ENCODE measurements at regions not wholly inside any gene's neighbourhood (a gene's known extent, or its start where the extent isn't known, plus 50 kb on each side); places are given as distances from the start of the nearest gene placed in this dataset.

- TF ChIP-seq CTCF (IDR thresholded peaks at IDR 0.05) = no peak
- ATAC-seq (ENCODE audit: low FRiP score) = no peak
- no peak for DNase-seq (ENCODE audit: low spot score)
Observed at GRCh38 chr4:1519787-1520661, 113.8 kb upstream of the NKX1-1 start.

GRCh38 chr4:1518997-1519700 lies 112.9 kb upstream of the NKX1-1 start:
- DNase-seq (ENCODE audit: low spot score) (no peak), ATAC-seq (ENCODE audit: low FRiP score) (no peak)
- TF ChIP-seq CTCF (IDR thresholded peaks at IDR 0.05) = no peak

GRCh38 chr4:1517592-1518411 lies 111.6 kb upstream of the NKX1-1 start:
- TF ChIP-seq CTCF (IDR thresholded peaks at IDR 0.05) = no peak
- no peak for DNase-seq (ENCODE audit: low spot score)
- ATAC-seq (ENCODE audit: low FRiP score) = no peak

- ATAC-seq (ENCODE audit: low FRiP score) = no peak
- TF ChIP-seq CTCF (IDR thresholded peaks at IDR 0.05) = no peak
Observed at GRCh38 chr4:1516881-1517480, 110.7 kb upstream of the NKX1-1 start.

GRCh38 chr4:1516261-1516660 lies 110.0 kb upstream of the NKX1-1 start:
- ATAC-seq (ENCODE audit: low FRiP score) (no peak), DNase-seq (ENCODE audit: low spot score) (no peak)
- TF ChIP-seq CTCF (IDR thresholded peaks at IDR 0.05) = no peak

More at GRCh38 chr4:1516881-1517480, 110.7 kb upstream of the NKX1-1 start:
- DNase-seq (ENCODE audit: low spot score) = no peak

- TF ChIP-seq CTCF (IDR thresholded peaks at IDR 0.05) = no peak
- no peak for ATAC-seq (ENCODE audit: low FRiP score)
- no peak for DNase-seq (ENCODE audit: low spot score)
Observed at GRCh38 chr4:1515763-1516162, 109.5 kb upstream of the NKX1-1 start.
